ENCODE measurements at regions not wholly inside any gene's neighbourhood (a gene's known extent, or its start where the extent isn't known, plus 50 kb on each side); places are given as distances from the start of the nearest gene placed in this dataset.
A peak's percentile ranks its signal among the peaks of the same experiment; 100 is the strongest.

DNA sequence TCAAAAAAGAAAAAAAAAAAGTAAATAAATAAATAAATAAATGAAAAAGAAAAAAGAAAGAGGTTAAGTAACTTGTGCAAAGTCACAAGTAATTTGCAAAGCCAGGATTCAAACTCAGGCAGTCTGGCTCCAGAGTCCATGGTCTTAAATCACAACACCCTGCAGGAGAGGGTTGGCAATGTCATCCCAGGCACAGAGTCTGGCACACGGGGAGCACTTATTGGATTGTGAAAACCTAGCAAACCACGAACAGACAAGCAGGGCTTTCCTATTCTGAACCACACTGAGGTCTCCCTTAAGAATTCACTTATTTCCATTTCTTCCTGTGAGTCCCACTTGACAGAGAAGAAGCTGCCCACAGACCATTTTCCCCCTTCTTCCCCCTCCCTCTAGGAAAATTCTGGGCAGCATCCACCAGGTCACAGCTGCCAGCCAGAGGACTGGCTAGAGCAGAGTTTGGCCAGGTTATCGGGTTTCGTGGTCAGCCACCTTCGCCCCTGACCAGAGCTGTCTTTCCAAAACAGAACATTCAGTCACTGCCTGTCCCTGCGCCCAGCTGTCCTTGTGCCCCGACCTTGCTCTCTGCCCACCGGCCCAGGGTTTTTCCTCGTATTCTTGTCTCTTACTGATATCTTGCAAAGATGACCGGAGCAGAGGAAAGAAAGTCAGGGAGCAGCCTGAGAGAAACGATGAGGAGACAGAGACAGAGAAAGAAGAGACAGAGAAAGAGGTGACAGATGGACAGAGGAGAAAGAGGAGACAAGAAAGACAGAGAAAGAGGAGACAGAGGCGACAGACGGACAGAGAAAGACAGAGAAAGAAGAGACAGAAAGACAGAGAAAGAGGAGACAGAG lies 106.4 kb upstream of the PTPN1 start:
- DNase-seq (ENCODE audit: low read depth, low spot score) = no peak
- Histone ChIP-seq H3K9me3 (ENCODE audit: insufficient read depth, low read length) (no peaks in the 10 kb centered on the region), H3K4me1 (ENCODE audit: insufficient read depth, insufficient read length) (peaks cover 11% of the 10 kb centered on the region), H3K4me3 (ENCODE audit: insufficient read length, low read depth) (no peak overlapping the region), H3K36me3 (ENCODE audit: insufficient read depth, insufficient read length, low read length) (no peaks in the 10 kb centered on the region), H3K9ac (ENCODE audit: insufficient read length, low read depth) (no peak overlapping the region), H3K27me3 (ENCODE audit: insufficient read depth, insufficient read length) (peaks cover 5% of the 10 kb centered on the region)
- TF ChIP-seq ZNF274 (IDR thresholded peaks at IDR 0.05; ENCODE audit: low read depth, low read length) = no peak
- TF ChIP-seq YY1 (IDR thresholded peaks at IDR 0.05; ENCODE audit: insufficient read depth, insufficient read length) = no peak

GRCh38 chr20:50404419-50405234 lies 105.6 kb upstream of the PTPN1 start:
- Histone ChIP-seq H3K4me3 (ENCODE audit: insufficient read length, low read depth) (no peak overlapping the region), H3K9ac (ENCODE audit: insufficient read length, low read depth) (no peak overlapping the region), H3K27me3 (ENCODE audit: insufficient read depth, insufficient read length) (peaks cover 5% of the 10 kb centered on the region), H3K4me1 (ENCODE audit: insufficient read depth, insufficient read length) (peaks cover 3% of the 10 kb centered on the region), H3K9me3 (ENCODE audit: insufficient read depth, low read length) (no peaks in the 10 kb centered on the region), H3K36me3 (ENCODE audit: insufficient read depth, insufficient read length, low read length) (no peaks in the 10 kb centered on the region)
- TF ChIP-seq YY1 (IDR thresholded peaks at IDR 0.05; ENCODE audit: insufficient read depth, insufficient read length) (no peak), ZNF274 (IDR thresholded peaks at IDR 0.05; ENCODE audit: low read depth, low read length) (no peak), SUZ12 (IDR thresholded peaks at IDR 0.05; ENCODE audit: extremely low read depth, insufficient read depth, insufficient read length) (no peak)
- no peak for DNase-seq (ENCODE audit: low read depth, low spot score)

- no peak overlapping the region for H3K9ac ChIP-seq (ENCODE audit: insufficient read length, low read depth)
- DNase-seq (ENCODE audit: low read depth, low spot score) = no peak
- peaks cover 5% of the 10 kb centered on the region; the same call in 1 of the 2 replicates for H3K9me3 ChIP-seq (ENCODE audit: insufficient read depth, low read length)
- H3K4me3 ChIP-seq (ENCODE audit: insufficient read length, low read depth) = no peak overlapping the region
- TF ChIP-seq ZNF274 (IDR thresholded peaks at IDR 0.05; ENCODE audit: low read depth, low read length) (no peak), YY1 (IDR thresholded peaks at IDR 0.05; ENCODE audit: insufficient read depth, insufficient read length) (no peak), SUZ12 (IDR thresholded peaks at IDR 0.05; ENCODE audit: extremely low read depth, insufficient read depth, insufficient read length) (no peak)
- no peaks in the 10 kb centered on the region for H3K4me1 ChIP-seq (ENCODE audit: insufficient read depth, insufficient read length)
- no peaks in the 10 kb centered on the region for H3K36me3 ChIP-seq (ENCODE audit: insufficient read depth, insufficient read length, low read length)
- peaks cover 5% of the 10 kb centered on the region for H3K27me3 ChIP-seq (ENCODE audit: insufficient read depth, insufficient read length)
These were observed 104.8 kb upstream of the PTPN1 start for GRCh38 chr20:50405235-50405914.

DNA sequence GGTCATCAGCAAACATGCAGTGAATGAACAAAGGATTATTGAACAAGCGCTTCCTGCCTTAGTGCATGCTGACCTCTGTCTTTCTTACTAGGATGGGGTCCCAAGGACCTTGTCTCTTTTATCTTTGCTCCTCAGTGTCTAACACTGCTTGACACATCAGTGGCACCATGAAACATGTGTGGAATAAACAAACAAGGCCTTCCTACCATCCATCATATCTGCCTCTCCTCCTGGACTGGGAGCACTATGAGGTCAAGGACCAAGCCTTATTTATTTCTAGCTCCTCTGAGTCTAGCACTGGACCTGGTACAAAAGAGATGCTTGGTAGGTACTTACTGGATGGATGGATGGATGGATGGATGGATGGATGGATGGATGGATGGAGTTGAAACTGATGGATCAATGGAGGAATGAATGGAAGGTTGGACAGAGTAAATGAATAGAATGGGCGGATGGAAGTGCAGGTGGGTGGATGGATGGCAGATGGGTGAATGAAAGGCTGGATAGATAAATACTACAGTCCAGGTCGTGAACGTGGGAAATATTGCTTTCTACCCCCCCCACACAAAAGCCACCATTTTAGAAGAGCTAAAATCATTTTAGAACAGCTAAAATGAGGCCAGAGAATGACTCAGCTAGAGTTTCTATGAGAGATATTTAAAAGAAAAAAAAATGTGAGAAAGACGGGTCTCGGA lies 104.1 kb upstream of the PTPN1 start:
- TF ChIP-seq ZNF274 (IDR thresholded peaks at IDR 0.05; ENCODE audit: low read depth, low read length) (no peak), SUZ12 (IDR thresholded peaks at IDR 0.05; ENCODE audit: extremely low read depth, insufficient read depth, insufficient read length) (no peak), YY1 (IDR thresholded peaks at IDR 0.05; ENCODE audit: insufficient read depth, insufficient read length) (no peak)
- Histone ChIP-seq H3K36me3 (ENCODE audit: insufficient read depth, insufficient read length, low read length) (no peaks in the 10 kb centered on the region), H3K27me3 (ENCODE audit: insufficient read depth, insufficient read length) (peaks cover 5% of the 10 kb centered on the region), H3K9ac (ENCODE audit: insufficient read length, low read depth) (no peak overlapping the region), H3K9me3 (ENCODE audit: insufficient read depth, low read length) (peaks cover 8% of the 10 kb centered on the region; the same call in 1 of the 2 replicates), H3K4me1 (ENCODE audit: insufficient read depth, insufficient read length) (no peaks in the 10 kb centered on the region), H3K4me3 (ENCODE audit: insufficient read length, low read depth) (no peak overlapping the region)
- DNase-seq (ENCODE audit: low read depth, low spot score) = no peak

DNA sequence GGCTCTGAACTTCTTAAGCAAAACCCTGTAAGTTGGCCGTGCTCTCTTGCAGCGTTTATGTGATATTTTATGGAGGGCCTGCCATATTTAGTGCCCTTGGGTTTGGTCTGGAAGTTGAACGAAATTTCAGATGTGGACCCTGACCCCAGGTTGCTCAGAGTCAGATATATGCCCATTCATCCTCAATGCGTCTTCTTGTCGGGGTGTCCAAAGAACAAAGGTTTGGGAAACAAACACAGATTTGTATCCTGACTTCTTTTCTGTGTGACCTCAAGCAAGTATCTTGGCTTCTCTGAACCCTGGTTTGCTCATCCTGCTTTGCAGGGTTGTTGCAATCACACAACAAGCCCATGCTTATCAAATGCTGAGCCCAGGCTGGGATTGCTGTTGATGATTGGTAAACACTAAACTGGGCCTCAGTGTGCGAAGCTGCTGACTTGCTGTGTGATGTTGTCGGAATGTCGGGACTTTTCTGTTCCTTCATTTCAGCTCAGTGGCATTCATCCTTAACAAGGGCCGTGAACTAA lies 103.5 kb upstream of the PTPN1 start:
- peaks cover 5% of the 10 kb centered on the region for H3K27me3 ChIP-seq (ENCODE audit: insufficient read depth, insufficient read length)
- TF ChIP-seq YY1 (IDR thresholded peaks at IDR 0.05; ENCODE audit: insufficient read depth, insufficient read length) (no peak), ZNF274 (IDR thresholded peaks at IDR 0.05; ENCODE audit: low read depth, low read length) (no peak), SUZ12 (IDR thresholded peaks at IDR 0.05; ENCODE audit: extremely low read depth, insufficient read depth, insufficient read length) (no peak)
- DNase-seq (ENCODE audit: low read depth, low spot score) = no peak
- H3K4me3 ChIP-seq (ENCODE audit: insufficient read length, low read depth) = no peak overlapping the region
- no peaks in the 10 kb centered on the region for H3K4me1 ChIP-seq (ENCODE audit: insufficient read depth, insufficient read length)
- peak overlapping the region; percentile 12 for H3K9ac ChIP-seq (ENCODE audit: insufficient read length, low read depth)
- H3K9me3 ChIP-seq (ENCODE audit: insufficient read depth, low read length) = peaks cover 8% of the 10 kb centered on the region; the same call in 1 of the 2 replicates
- no peaks in the 10 kb centered on the region for H3K36me3 ChIP-seq (ENCODE audit: insufficient read depth, insufficient read length, low read length)

DNA sequence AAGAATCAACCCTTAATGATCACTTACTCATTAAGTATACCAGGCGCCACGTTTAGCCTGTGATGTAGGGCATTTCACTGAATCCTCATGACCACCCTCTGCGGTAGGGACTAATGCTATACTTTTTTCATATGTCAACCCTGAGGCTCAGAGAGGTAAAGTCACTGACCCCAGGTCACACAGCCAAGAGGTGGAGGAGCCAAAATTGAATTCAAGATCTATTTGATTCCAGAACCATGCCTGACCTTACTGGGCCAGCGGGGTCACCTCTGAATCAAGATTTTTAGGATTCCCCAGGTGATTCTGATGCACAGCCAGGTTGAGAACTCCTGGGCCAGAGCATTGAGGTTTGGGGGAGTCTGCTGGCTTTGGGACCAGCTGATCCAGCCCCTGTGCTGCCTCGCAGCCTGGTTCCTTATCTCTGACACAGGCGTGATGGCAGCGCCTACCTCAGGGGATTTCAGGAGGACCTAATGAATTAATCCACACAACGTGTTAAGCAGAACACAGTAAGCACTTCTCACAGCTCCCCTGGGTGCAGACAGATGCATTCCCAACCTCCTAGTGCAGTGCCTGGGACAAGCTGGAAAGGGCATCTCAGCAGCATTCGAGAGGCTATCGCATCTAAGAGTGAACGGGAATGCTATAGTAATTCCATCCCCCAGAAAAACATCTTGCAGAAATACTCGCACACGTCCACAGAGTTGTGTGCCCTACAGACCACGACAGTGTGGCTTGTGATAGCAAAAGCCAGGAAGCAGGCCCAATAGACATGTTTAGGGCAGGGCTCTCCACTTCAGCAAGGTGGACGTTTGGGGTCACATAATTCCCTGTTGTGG lies 101.4 kb upstream of the PTPN1 start:
- no peak for DNase-seq (ENCODE audit: low read depth, low spot score)
- TF ChIP-seq ZNF274 (IDR thresholded peaks at IDR 0.05; ENCODE audit: low read depth, low read length) (no peak), SUZ12 (IDR thresholded peaks at IDR 0.05; ENCODE audit: extremely low read depth, insufficient read depth, insufficient read length) (no peak), YY1 (IDR thresholded peaks at IDR 0.05; ENCODE audit: insufficient read depth, insufficient read length) (no peak)
- no peak overlapping the region for H3K4me3 ChIP-seq (ENCODE audit: insufficient read length, low read depth)
- no peak overlapping the region for H3K9ac ChIP-seq (ENCODE audit: insufficient read length, low read depth)
- H3K27me3 ChIP-seq (ENCODE audit: insufficient read depth, insufficient read length) = peaks cover 5% of the 10 kb centered on the region
- H3K4me1 ChIP-seq (ENCODE audit: insufficient read depth, insufficient read length) = peaks cover 5% of the 10 kb centered on the region
- H3K9me3 ChIP-seq (ENCODE audit: insufficient read depth, low read length) = peaks cover 8% of the 10 kb centered on the region; the same call in 1 of the 2 replicates
- H3K36me3 ChIP-seq (ENCODE audit: insufficient read depth, insufficient read length, low read length) = no peaks in the 10 kb centered on the region

All from NT2/D1 (cell line).